Activated CD4-positive, alpha-beta T cell treated with anti-CD3 and anti-CD28 coated beads, Interleukin-2, amount 10 ng/mL, durations not matched to agents 7 days and 5 days (primary cell): ENCODE measurements at regions not wholly inside any gene's neighbourhood (a gene's known extent, or its start where the extent isn't known, plus 50 kb on each side); places are given as distances from the start of the nearest gene placed in this dataset.

Experiments used
- CTCF ChIA-PET: fragments of 350-600 bp; sonication (Branson Sonifier 250); formaldehyde crosslinking; loops from one replicate; lab custom pipeline; 2021; ENCODE audit warnings: antibody characterized with exemption; lab: Charles Lee
- POLR2A ChIA-PET: fragments of 350-600 bp; sonication (Branson Sonifier 250); formaldehyde crosslinking; loops from one replicate; lab custom pipeline; 2021; ENCODE audit warnings: antibody characterized with exemption; lab: Charles Lee
- DNase-seq: peaks from one replicate; pipeline ENCODE4 v3.0.0-alpha.2; 2020
- H3K27ac Mint-ChIP-seq: one replicate; pipeline ENCODE4 v1.8.0; 2021; ENCODE audit warnings: mild to moderate bottlenecking, moderate library complexity, mixed read lengths
- H3K27me3 Mint-ChIP-seq: one replicate; pipeline ENCODE4 v1.8.0; 2021; ENCODE audit warnings: mixed read lengths
- H3K36me3 Mint-ChIP-seq: one replicate; pipeline ENCODE4 v1.8.0; 2021; ENCODE audit warnings: low read depth, mixed read lengths
- H3K4me1 Mint-ChIP-seq: one replicate; pipeline ENCODE4 v1.8.0; 2021; ENCODE audit warnings: mixed read lengths
- H3K4me3 Mint-ChIP-seq: one replicate; pipeline ENCODE4 v1.8.0; 2021; ENCODE audit warnings: mild to moderate bottlenecking, moderate library complexity, mixed read lengths
- H3K9me3 Mint-ChIP-seq: one replicate; pipeline ENCODE4 v1.8.0; 2021; ENCODE audit warnings: mixed read lengths

DNA sequence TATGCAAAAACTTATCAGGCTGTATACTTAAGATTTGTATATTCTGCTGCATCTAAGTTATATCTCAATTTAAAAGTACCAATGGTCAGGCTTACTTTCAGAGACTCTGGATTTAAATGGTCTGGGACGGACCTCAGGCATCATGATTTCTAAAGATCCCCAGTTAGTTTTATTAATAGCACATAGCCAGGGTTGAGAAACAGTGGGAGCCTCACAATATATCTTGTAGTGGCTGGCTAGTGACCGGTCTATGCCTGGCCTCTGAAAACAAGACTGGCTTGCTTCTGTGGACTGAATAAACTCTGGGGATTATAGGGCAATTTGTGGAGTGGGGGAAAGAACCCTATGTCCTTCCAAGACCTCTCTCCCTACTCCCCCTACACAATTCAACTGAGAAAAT, 162.5 kb upstream of the SLC1A4 start:
- ChIA-PET CTCF (interaction anchor here (0.6 to 1.5 kb wide), 3 partner anchors 30 to 194 kb away, joined by 3 read pairs; no protein-coding TSS in a partner anchor), POLR2A (no interaction called here)
- no peak for DNase-seq
- H3K36me3 Mint-ChIP-seq = no peaks in the 10 kb centered on the region
- H3K9me3 Mint-ChIP-seq = no peaks in the 10 kb centered on the region
- no peak overlapping the region for H3K4me3 Mint-ChIP-seq
- H3K27ac Mint-ChIP-seq = no peak overlapping the region
- H3K27me3 Mint-ChIP-seq = peaks cover 2% of the 10 kb centered on the region
- peaks cover 9% of the 10 kb centered on the region for H3K4me1 Mint-ChIP-seq

DNA sequence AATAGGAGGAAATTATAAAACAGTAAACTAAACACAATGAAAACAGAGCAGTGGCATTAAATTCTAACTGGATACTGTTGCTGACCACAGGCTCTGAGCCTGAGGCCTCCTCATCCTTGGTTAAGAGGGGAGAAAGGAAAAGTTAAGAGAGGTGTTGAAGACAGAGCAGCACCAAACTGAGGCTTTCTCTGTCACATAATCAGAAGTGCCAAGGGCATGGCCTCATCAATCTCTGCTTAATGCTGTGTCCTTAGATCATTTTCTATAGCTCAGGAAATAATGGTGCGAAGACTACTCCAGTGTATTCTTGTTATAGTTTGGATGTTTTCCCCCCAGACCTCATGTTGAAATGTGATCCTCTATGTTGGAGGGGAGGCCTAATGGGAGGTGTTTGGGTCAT, 160.9 kb upstream of the SLC1A4 start:
- H3K9me3 Mint-ChIP-seq = no peaks in the 10 kb centered on the region

GRCh38 chr2:64829525-64829924, 159.7 kb upstream of the SLC1A4 start:
- Mint-ChIP-seq H3K4me1 (peaks cover 16% of the 10 kb centered on the region), H3K27me3 (peaks cover 12% of the 10 kb centered on the region), H3K9me3 (no peaks in the 10 kb centered on the region), H3K36me3 (no peaks in the 10 kb centered on the region), H3K4me3 (no peak overlapping the region), H3K27ac (no peak overlapping the region)
- CTCF ChIA-PET = interaction anchor here (0.9 to 3.7 kb wide), 7 partner anchors 9 to 224 kb away, joined by 3 to 24 read pairs (median 4); no protein-coding TSS in a partner anchor
- POLR2A ChIA-PET = interaction anchor here (0.7 kb wide), 1 partner anchor 9 kb away, joined by 3 read pairs; no protein-coding TSS in a partner anchor
- DNase-seq = no peak

More for the DNA sequence above, 160.9 kb upstream of the SLC1A4 start:
- ChIA-PET CTCF (interaction anchor here (0.8 to 2.1 kb wide), 6 partner anchors 12 to 174 kb away, joined by 3 to 6 read pairs (median 4); partner anchors contain the start of gene SERTAD2), POLR2A (no interaction called here)
- peaks cover 16% of the 10 kb centered on the region for H3K4me1 Mint-ChIP-seq
- H3K36me3 Mint-ChIP-seq = no peaks in the 10 kb centered on the region
- DNase-seq = no peak
- no peak overlapping the region for H3K27ac Mint-ChIP-seq
- no peak overlapping the region for H3K4me3 Mint-ChIP-seq
- H3K27me3 Mint-ChIP-seq = peaks cover 3% of the 10 kb centered on the region

DNA sequence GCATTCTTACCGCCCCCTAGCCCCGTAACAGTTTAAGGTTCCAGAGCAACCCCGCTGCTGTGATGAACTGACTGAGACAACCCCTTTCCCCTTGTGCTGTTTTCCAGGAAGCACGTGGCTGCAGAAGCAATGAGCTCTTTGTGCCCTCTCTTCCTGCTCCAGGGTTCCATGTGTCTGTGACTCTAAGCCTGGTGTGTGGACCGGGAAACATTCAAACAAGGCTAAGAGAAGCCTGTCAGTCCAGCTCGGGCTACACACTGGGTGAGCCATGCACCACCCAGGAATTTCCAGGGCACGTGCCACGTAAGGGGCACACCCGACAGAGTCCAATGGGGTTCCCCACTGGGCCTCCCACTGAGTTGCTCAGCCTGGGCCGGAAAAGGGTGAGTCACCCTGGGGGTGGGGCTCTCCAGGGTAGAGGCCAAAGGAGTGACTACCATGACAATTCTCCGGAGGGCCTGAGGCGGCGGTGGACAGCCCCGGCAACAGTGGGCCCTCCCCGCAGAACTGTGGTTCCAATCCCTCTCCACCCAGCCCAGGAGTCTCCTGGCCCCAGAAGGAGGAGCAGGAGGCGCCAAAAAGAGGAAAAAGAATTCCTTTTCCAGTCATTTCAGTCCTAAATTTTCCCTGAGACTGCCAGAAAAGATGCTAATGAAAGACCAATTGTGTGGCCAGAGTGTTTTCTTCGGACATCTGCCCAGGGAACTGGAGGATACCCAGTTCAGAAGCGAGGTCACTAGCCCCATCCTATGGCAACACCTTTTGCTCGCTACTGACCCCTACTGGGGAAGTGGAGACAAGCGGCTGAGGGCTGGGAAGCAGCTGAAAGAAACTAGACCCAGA, 157.8 kb upstream of the SLC1A4 start:
- POLR2A ChIA-PET = no interaction called here
- CTCF ChIA-PET = interaction anchor here (0.6 to 3.7 kb wide), 22 partner anchors 10 to 949 kb away, joined by 3 to 24 read pairs (median 4); partner anchors contain the start of gene SERTAD2

DNA sequence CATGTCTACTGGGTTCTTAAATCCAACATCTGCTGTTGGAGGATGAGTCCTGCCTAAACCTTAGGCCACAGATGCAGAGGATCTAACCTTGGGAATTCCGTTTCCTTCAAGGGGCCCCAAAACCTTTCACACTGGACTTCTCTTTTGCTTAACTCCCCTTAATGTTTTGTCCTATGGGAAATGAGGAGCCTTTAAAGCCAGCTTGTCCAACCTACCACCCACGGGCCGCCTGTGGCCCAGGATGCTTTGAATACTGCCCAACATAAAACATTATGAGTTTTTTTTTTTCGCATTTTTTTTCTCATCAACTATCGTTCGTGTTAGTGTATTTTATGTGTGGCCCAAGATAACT, 157.2 kb upstream of the SLC1A4 start:
- CTCF ChIA-PET = interaction anchor here (0.6 to 3.7 kb wide), 21 partner anchors 10 to 950 kb away, joined by 3 to 24 read pairs (median 4); no protein-coding TSS in a partner anchor
- no peak for DNase-seq
- Mint-ChIP-seq H3K27me3 (peaks cover 16% of the 10 kb centered on the region), H3K4me3 (no peak overlapping the region), H3K27ac (peak overlapping the region; percentile 20), H3K4me1 (peaks cover 16% of the 10 kb centered on the region), H3K36me3 (no peaks in the 10 kb centered on the region), H3K9me3 (no peaks in the 10 kb centered on the region)
- POLR2A ChIA-PET = no interaction called here

More for the DNA sequence above, 157.8 kb upstream of the SLC1A4 start:
- Mint-ChIP-seq H3K4me1 (peaks cover 16% of the 10 kb centered on the region), H3K4me3 (no peak overlapping the region), H3K27ac (peak overlapping the region; percentile 20), H3K9me3 (no peaks in the 10 kb centered on the region), H3K36me3 (no peaks in the 10 kb centered on the region), H3K27me3 (peaks cover 16% of the 10 kb centered on the region)
- DNase-seq = peak; percentile 85

DNA sequence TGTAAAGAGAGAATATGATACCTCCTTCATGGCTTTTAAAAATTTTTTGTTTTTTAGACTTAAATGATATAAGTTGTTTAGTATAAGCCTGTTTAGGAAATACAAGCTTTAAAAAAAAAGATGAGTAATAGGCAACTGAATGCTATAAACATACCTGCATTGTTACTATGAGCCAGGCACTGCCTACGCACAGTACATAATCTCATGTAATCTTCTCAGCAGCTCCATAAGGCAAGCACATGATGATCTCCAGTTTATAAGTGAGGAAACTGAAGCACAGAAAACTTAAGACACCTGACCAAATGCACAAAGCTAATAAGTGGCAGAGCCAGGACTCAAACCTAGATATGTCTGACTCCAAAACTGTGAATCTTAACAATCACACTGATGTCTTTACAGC, 156.3 kb upstream of the SLC1A4 start:
- H3K36me3 Mint-ChIP-seq = no peaks in the 10 kb centered on the region
- no peaks in the 10 kb centered on the region for H3K9me3 Mint-ChIP-seq
- no peak for DNase-seq
- ChIA-PET CTCF (interaction anchor here (0.8 to 2.6 kb wide), 7 partner anchors 15 to 226 kb away, joined by 3 to 15 read pairs (median 4); no protein-coding TSS in a partner anchor), POLR2A (no interaction called here)
- H3K4me3 Mint-ChIP-seq = no peak overlapping the region
- peaks cover 16% of the 10 kb centered on the region for H3K4me1 Mint-ChIP-seq
- peaks cover 14% of the 10 kb centered on the region for H3K27me3 Mint-ChIP-seq
- H3K27ac Mint-ChIP-seq = no peak overlapping the region

GRCh38 chr2:64836566-64836965, 152.6 kb upstream of the SLC1A4 start:
- H3K27me3 Mint-ChIP-seq = peaks cover 14% of the 10 kb centered on the region
- CTCF ChIA-PET = no interaction called here
- POLR2A ChIA-PET = no interaction called here
- peaks cover 18% of the 10 kb centered on the region for H3K4me1 Mint-ChIP-seq
- H3K27ac Mint-ChIP-seq = no peak overlapping the region
- no peak overlapping the region for H3K4me3 Mint-ChIP-seq
- no peaks in the 10 kb centered on the region for H3K36me3 Mint-ChIP-seq
- no peaks in the 10 kb centered on the region for H3K9me3 Mint-ChIP-seq
- no peak for DNase-seq

DNA sequence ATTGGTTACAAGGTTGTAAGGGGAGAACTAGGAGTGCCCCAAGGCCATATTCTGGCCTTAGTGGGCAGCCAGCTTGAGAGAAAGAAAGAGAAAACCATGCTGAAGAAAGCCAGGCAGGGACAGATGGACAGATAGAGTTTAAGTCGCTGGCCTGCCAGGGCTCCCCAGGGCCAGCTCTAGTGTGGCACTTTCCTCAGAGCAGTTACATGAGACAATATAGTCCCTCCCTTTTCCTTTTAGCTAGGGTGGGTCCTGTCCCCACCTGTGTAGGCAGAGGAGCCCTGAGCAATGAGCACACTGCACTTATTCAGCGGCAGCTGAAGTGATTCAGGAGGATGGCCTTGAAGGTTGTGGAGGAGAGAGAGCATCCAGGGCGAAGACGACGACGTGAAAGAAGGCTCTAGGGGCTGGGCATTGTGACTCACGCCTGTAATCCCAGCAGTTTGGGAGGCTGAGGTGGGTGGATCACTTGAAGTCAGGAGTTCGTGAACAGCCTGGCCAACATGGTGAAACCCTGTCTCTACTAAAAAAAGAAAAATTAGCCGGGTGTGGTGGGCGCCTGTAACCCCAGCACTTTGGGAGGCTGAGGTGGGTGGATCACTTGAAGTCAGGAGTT, 152.0 kb upstream of the SLC1A4 start:
- Mint-ChIP-seq H3K27ac (no peak overlapping the region), H3K36me3 (no peaks in the 10 kb centered on the region), H3K4me1 (peaks cover 16% of the 10 kb centered on the region), H3K4me3 (no peak overlapping the region), H3K9me3 (no peaks in the 10 kb centered on the region), H3K27me3 (peaks cover 14% of the 10 kb centered on the region)
- POLR2A ChIA-PET = no interaction called here
- no peak for DNase-seq
- CTCF ChIA-PET = interaction anchor here (2.5 kb wide), 1 partner anchor 14 kb away, joined by 9 read pairs; no protein-coding TSS in a partner anchor

DNA sequence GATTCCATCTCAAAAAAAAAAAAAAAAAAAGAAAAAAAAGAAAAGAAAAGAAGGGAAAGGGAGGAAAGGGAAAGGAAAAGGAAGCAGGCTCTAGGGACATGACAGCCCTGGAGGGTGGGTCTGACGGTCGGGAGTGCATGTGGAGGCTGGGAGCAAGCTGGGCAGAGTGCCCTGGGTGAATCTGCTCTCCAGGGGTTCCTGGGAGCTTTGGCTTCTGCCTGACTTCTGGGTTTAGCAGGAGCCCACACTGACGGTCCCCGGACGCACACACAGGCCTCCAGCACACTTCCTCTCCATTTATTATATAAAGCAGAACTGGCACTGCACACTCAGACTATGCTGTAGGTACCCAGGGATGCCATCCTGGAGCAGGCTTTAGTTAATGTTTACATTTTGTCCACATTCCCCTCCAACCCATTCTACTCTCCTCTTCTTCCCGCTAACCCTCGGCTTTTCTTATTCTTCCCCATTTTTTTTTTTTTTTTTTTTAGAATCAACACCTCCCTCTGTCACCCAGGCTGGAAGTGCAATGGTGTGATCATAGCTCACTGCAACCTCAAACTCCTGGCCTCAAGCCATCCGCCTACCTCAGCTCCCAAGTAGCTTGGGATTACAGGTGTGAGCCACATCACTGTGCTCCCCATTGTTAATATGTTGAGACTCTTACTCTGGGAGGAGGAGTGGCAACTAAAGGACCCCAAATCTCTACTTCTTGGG, 151.1 kb upstream of the SLC1A4 start:
- DNase-seq = no peak
- ChIA-PET POLR2A (no interaction called here), CTCF (interaction anchor here (0.7 to 2.5 kb wide), 3 partner anchors 13 to 192 kb away, joined by 3 to 9 read pairs (median 4); no protein-coding TSS in a partner anchor)
- Mint-ChIP-seq H3K4me3 (no peak overlapping the region), H3K27ac (no peak overlapping the region), H3K27me3 (peaks cover 14% of the 10 kb centered on the region), H3K9me3 (no peaks in the 10 kb centered on the region), H3K4me1 (peaks cover 14% of the 10 kb centered on the region), H3K36me3 (no peaks in the 10 kb centered on the region)

GRCh38 chr2:64838817-64839216, 150.4 kb upstream of the SLC1A4 start:
- Mint-ChIP-seq H3K4me3 (no peak overlapping the region), H3K4me1 (peaks cover 14% of the 10 kb centered on the region), H3K27ac (no peak overlapping the region), H3K27me3 (peaks cover 7% of the 10 kb centered on the region), H3K36me3 (no peaks in the 10 kb centered on the region), H3K9me3 (no peaks in the 10 kb centered on the region)
- DNase-seq = no peak
- ChIA-PET CTCF (interaction anchor here (1.2 to 2.5 kb wide), 3 partner anchors 13 to 192 kb away, joined by 3 to 9 read pairs (median 9); partner anchors contain the start of gene SERTAD2), POLR2A (no interaction called here)

DNA sequence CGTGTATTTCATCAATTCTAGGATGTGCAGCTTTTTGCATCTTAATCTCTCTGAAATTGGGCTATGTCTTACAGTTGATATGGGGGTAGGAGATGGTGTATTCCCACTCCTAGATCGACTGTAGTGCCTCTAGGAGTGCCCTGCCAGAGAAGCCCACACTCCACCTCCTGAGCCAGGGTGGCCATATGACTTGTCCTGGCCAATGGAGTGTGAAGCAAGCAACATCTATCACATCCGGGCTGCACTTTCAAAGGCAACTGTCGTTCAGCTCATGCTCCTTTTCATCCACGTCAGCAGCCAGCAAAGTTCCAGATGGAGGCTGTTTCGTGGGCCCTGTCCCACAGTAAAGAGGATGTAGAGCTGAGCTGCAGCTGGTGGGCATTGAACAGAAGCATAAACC, 149.4 kb upstream of the SLC1A4 start:
- Mint-ChIP-seq H3K4me3 (no peak overlapping the region), H3K9me3 (no peaks in the 10 kb centered on the region), H3K36me3 (no peaks in the 10 kb centered on the region), H3K27ac (no peak overlapping the region), H3K27me3 (peaks cover 4% of the 10 kb centered on the region), H3K4me1 (peaks cover 14% of the 10 kb centered on the region)
- CTCF ChIA-PET = interaction anchor here (1.2 to 1.6 kb wide), 2 partner anchors 13 to 185 kb away, joined by 3 to 9 read pairs; partner anchors contain the start of gene SERTAD2
- POLR2A ChIA-PET = no interaction called here
- no peak for DNase-seq

DNA sequence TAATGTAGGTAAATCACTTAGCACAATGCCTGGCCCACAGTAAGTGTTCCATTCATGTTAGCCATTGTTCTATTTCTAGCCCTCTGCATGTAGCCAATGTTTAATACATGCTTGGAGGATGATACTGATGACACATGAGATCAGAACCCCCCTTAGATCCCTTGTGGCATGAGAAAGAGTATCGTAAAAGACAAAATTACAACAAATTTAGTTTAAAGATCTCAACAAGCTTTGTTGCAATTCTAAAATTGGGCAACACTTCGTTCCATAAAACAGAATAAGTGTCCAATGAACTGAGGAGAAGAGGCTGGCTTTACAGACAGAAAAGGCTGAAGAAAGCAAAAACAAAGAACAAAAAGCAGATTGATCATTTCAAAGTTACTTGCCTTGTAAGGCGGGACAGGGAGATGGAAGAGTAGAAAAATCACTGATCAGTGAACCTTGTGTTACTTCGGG, 148.7 kb upstream of the SLC1A4 start:
- Mint-ChIP-seq H3K4me3 (no peak overlapping the region), H3K4me1 (peaks cover 14% of the 10 kb centered on the region), H3K27ac (no peak overlapping the region), H3K27me3 (peaks cover 7% of the 10 kb centered on the region), H3K36me3 (no peaks in the 10 kb centered on the region), H3K9me3 (no peaks in the 10 kb centered on the region)
- POLR2A ChIA-PET = no interaction called here
- CTCF ChIA-PET = interaction anchor here (1.2 to 2.4 kb wide), 4 partner anchors 8 to 186 kb away, joined by 3 to 12 read pairs (median 10); partner anchors contain the start of gene SERTAD2
- DNase-seq = no peak
